Naive thymus-derived CD4-positive, alpha-beta T cell (primary cell): ENCODE measurements at regions not wholly inside any gene's neighbourhood (a gene's known extent, or its start where the extent isn't known, plus 50 kb on each side); places are given as distances from the start of the nearest gene placed in this dataset.

Experiments used
- ATAC-seq: fragments of 150-1000 bp; cut with Tn5 transposase; 2 replicates; pipeline ENCODE4 v1.10.0; 2021; ENCODE audit warnings: mild to moderate bottlenecking, moderate library complexity
- CTCF ChIA-PET: fragments of 350-600 bp; sonication (Branson Sonifier 250); formaldehyde crosslinking; loops from one replicate; lab custom pipeline; 2021; ENCODE audit warnings: antibody characterized with exemption; lab: Charles Lee
- POLR2A ChIA-PET: fragments of 350-600 bp; sonication (Branson Sonifier 250); formaldehyde crosslinking; loops from one replicate; lab custom pipeline; 2021; ENCODE audit warnings: antibody characterized with exemption, inconsistent platforms; lab: Charles Lee
- DNase-seq, 9 donors: peaks; one replicate each; pipeline versions ENCODE4 v3.0.0 to v3.0.0-alpha.2; 2020 to 2022; ENCODE audit warnings: mixed read lengths in 1 of 9
- H3K27ac ChIP-seq: one replicate; pipeline ENCODE4 v1.7.0; 2013; ENCODE audit warnings: mild to moderate bottlenecking, low read depth, low read length, moderate library complexity
- H3K27me3 ChIP-seq, 2 donors: one replicate each; pipeline ENCODE4 v1.7.0; 2013; ENCODE audit warnings: low read length in 2 of 2, mild to moderate bottlenecking in 2 of 2, moderate library complexity in 2 of 2; ENCODE audit not compliant: control insufficient read depth in 2 of 2, insufficient read depth in 2 of 2
- H3K36me3 ChIP-seq, 3 experiments: 1 replicate in 2 of 3; 2 replicates in 1 of 3; pipeline ENCODE4 v1.7.0; 2013; ENCODE audit warnings: low read length in 3 of 3, mild to moderate bottlenecking in 3 of 3, moderate library complexity in 1 of 3; ENCODE audit not compliant: insufficient read depth in 3 of 3, control insufficient read depth in 2 of 3
- H3K4me1 ChIP-seq, 2 donors: one replicate each; pipeline ENCODE4 v1.7.0; 2013; ENCODE audit warnings: low read length in 2 of 2, mild to moderate bottlenecking in 2 of 2, moderate library complexity in 1 of 2; ENCODE audit not compliant: control insufficient read depth in 2 of 2, insufficient read depth in 2 of 2
- H3K4me3 ChIP-seq: 2 replicates; pipeline ENCODE4 v1.7.0; 2013; ENCODE audit warnings: mild to moderate bottlenecking, low read length
- H3K9me3 ChIP-seq, 3 experiments: 1 replicate in 2 of 3; 2 replicates in 1 of 3; pipeline ENCODE4 v1.7.0; 2013; ENCODE audit warnings: low read length in 3 of 3; ENCODE audit not compliant: control insufficient read depth in 2 of 3
- H3K27ac Mint-ChIP-seq, 9 donors: one replicate each; pipeline ENCODE4 v1.8.0; 2020 to 2022; ENCODE audit warnings: mixed read lengths in 9 of 9, mild to moderate bottlenecking in 8 of 9, moderate library complexity in 5 of 9, inconsistent platforms in 2 of 9
- H3K27me3 Mint-ChIP-seq, 5 donors: one replicate each; pipeline ENCODE4 v1.8.0; 2021 to 2022; ENCODE audit warnings: mixed read lengths in 5 of 5, mild to moderate bottlenecking in 1 of 5
- H3K36me3 Mint-ChIP-seq, 5 donors: one replicate each; pipeline ENCODE4 v1.8.0; 2020 to 2022; ENCODE audit warnings: mixed read lengths in 5 of 5, mild to moderate bottlenecking in 3 of 5, inconsistent platforms in 1 of 5
- H3K4me1 Mint-ChIP-seq, 7 donors: one replicate each; pipeline ENCODE4 v1.8.0; 2020 to 2022; ENCODE audit warnings: mixed read lengths in 7 of 7, mild to moderate bottlenecking in 3 of 7, inconsistent platforms in 1 of 7
- H3K4me3 Mint-ChIP-seq, 10 donors: one replicate each; pipeline ENCODE4 v1.8.0; 2020 to 2022; ENCODE audit warnings: mild to moderate bottlenecking in 10 of 10, mixed read lengths in 10 of 10, moderate library complexity in 6 of 10, inconsistent platforms in 2 of 10
- H3K9me3 Mint-ChIP-seq, 11 donors: one replicate each; pipeline ENCODE4 v1.8.0; 2020 to 2022; ENCODE audit warnings: mixed read lengths in 11 of 11, mild to moderate bottlenecking in 4 of 11, inconsistent platforms in 1 of 11, moderate library complexity in 1 of 11
- intact Hi-C, 2 donors: fragments of 100-400 bp; cut with micrococcal nuclease; formaldehyde crosslinking; loops; one replicate each; pipeline ENCODE4 v1.15.1; 2023

- ChIA-PET CTCF (no interaction called here), POLR2A (no interaction called here)
- H3K9me3 Mint-ChIP-seq = peaks cover 0 to under 1% (median 0%) of the 10 kb centered on the region in 11 donors
- no peaks in the 10 kb centered on the region for H3K36me3 ChIP-seq
- no peak overlapping the region for H3K27ac Mint-ChIP-seq
- H3K27ac ChIP-seq = no peak overlapping the region
- peaks cover 0 to 22% (median 8%) of the 10 kb centered on the region in 5 donors for H3K27me3 Mint-ChIP-seq
- H3K4me3 Mint-ChIP-seq = no peak overlapping the region
- intact Hi-C loops = no loop called here
- H3K27me3 ChIP-seq = no peaks in the 10 kb centered on the region
- H3K4me1 Mint-ChIP-seq = no peaks in the 10 kb centered on the region
- no peak for DNase-seq
- H3K4me3 ChIP-seq = no peak overlapping the region
- ATAC-seq = no peak
- H3K9me3 ChIP-seq = no peaks in the 10 kb centered on the region
- H3K4me1 ChIP-seq = no peaks in the 10 kb centered on the region
- no peaks in the 10 kb centered on the region for H3K36me3 Mint-ChIP-seq
Observed at GRCh38 chr2:22907330-22907729, 477.6 kb upstream of the KLHL29 start.

DNA sequence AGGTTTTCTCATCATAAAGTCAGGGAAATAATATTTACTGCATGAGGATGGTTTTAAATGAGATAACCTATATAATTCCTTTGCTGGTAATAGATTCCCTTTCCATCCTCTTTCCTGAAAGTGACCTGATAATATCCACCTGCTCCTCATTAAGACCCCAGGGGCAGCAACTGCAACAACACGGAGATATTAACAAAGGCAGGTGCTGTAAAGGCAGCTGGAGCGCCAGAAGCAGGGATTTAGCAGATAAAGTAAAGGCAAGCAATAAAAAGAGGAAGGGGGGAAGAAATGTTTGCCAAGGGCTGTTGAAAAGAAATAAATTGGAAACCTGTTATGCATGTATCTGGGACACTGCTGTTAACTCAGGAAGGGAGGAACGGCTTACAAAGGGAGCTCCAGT is 472.6 kb upstream of the KLHL29 start:
- Histone ChIP-seq H3K4me1 (no peaks in the 10 kb centered on the region), H3K36me3 (no peaks in the 10 kb centered on the region), H3K27ac (no peak overlapping the region), H3K9me3 (no peaks in the 10 kb centered on the region), H3K4me3 (no peak overlapping the region), H3K27me3 (no peaks in the 10 kb centered on the region)
- Mint-ChIP-seq H3K4me3 (no peak overlapping the region), H3K27me3 (peaks cover 0 to 21% (median 9%) of the 10 kb centered on the region in 5 donors), H3K4me1 (no peaks in the 10 kb centered on the region), H3K36me3 (no peaks in the 10 kb centered on the region), H3K9me3 (peaks cover 0 to 8% (median 0%) of the 10 kb centered on the region in 11 donors), H3K27ac (no peak overlapping the region)
- ChIA-PET CTCF (no interaction called here), POLR2A (no interaction called here)
- no peak for ATAC-seq
- DNase-seq = no peak
- intact Hi-C loops = no loop called here

GRCh38 chr2:22929998-22930397 is 455.0 kb upstream of the KLHL29 start:
- H3K27ac ChIP-seq = no peak overlapping the region
- peaks cover 0 to 9% (median 0%) of the 10 kb centered on the region in 11 donors for H3K9me3 Mint-ChIP-seq
- H3K4me3 Mint-ChIP-seq = no peak overlapping the region
- ATAC-seq (no peak), DNase-seq (no peak)
- no peak overlapping the region for H3K27ac Mint-ChIP-seq
- H3K27me3 ChIP-seq = no peaks in the 10 kb centered on the region
- H3K4me3 ChIP-seq = no peak overlapping the region
- H3K27me3 Mint-ChIP-seq = peaks cover 0 to 35% (median 20%) of the 10 kb centered on the region in 5 donors
- no peaks in the 10 kb centered on the region for H3K9me3 ChIP-seq
- ChIA-PET POLR2A (no interaction called here), CTCF (no interaction called here)
- H3K4me1 ChIP-seq = no peaks in the 10 kb centered on the region
- no peaks in the 10 kb centered on the region for H3K4me1 Mint-ChIP-seq
- no peaks in the 10 kb centered on the region for H3K36me3 ChIP-seq
- H3K36me3 Mint-ChIP-seq = peaks cover 0 to 4% (median 0%) of the 10 kb centered on the region in 5 donors
- intact Hi-C loops = no loop called here

GRCh38 chr2:22930781-22931180 is 454.2 kb upstream of the KLHL29 start:
- CTCF ChIA-PET = no interaction called here
- H3K36me3 Mint-ChIP-seq = peaks cover 0 to 4% (median 0%) of the 10 kb centered on the region in 5 donors
- no peaks in the 10 kb centered on the region for H3K4me1 Mint-ChIP-seq
- ATAC-seq (no peak), DNase-seq (no peak)
- Histone ChIP-seq H3K27me3 (no peaks in the 10 kb centered on the region), H3K36me3 (no peaks in the 10 kb centered on the region), H3K9me3 (no peaks in the 10 kb centered on the region), H3K4me1 (no peaks in the 10 kb centered on the region), H3K4me3 (no peak overlapping the region), H3K27ac (no peak overlapping the region)
- no peak overlapping the region for H3K27ac Mint-ChIP-seq
- intact Hi-C loops = no loop called here
- no peak overlapping the region for H3K4me3 Mint-ChIP-seq
- H3K27me3 Mint-ChIP-seq = peaks cover 0 to 30% (median 16%) of the 10 kb centered on the region in 5 donors
- POLR2A ChIA-PET = no interaction called here
- peaks cover 0 to 7% (median 0%) of the 10 kb centered on the region in 11 donors for H3K9me3 Mint-ChIP-seq

DNA sequence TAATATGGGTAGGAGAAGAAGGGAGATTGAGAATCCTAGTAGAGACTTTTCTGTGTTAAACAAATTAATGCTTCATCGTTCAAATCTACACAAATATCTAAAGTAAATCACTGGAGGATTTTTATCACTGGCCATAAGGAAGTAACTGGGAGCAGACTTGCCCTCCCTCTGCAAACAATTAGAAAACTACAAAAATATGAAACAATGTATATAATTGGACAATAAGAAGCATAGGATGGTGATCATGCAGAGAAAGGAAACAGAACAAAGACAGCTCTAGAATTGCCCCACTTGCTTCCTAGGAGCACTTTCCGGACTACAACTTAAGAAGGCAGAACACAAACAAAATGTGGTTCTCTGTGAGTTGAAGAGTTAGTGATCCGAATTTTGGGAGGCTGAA is 452.7 kb upstream of the KLHL29 start:
- Mint-ChIP-seq H3K4me3 (no peak overlapping the region), H3K4me1 (no peaks in the 10 kb centered on the region), H3K27ac (no peak overlapping the region), H3K27me3 (peaks cover 0 to 26% (median 12%) of the 10 kb centered on the region in 5 donors), H3K36me3 (peaks cover 0 to 4% (median 0%) of the 10 kb centered on the region in 5 donors), H3K9me3 (peaks cover 0 to 7% (median 0%) of the 10 kb centered on the region in 11 donors)
- H3K4me1 ChIP-seq = no peaks in the 10 kb centered on the region
- ChIA-PET POLR2A (no interaction called here), CTCF (no interaction called here)
- intact Hi-C loops = no loop called here
- H3K4me3 ChIP-seq = no peak overlapping the region
- no peak overlapping the region for H3K27ac ChIP-seq
- no peaks in the 10 kb centered on the region for H3K9me3 ChIP-seq
- DNase-seq (no peak), ATAC-seq (no peak)
- H3K27me3 ChIP-seq = no peaks in the 10 kb centered on the region
- no peaks in the 10 kb centered on the region for H3K36me3 ChIP-seq

- Mint-ChIP-seq H3K27me3 (peaks cover 0 to 26% (median 6%) of the 10 kb centered on the region in 5 donors), H3K4me1 (no peaks in the 10 kb centered on the region), H3K9me3 (peaks cover 0 to 4% (median 0%) of the 10 kb centered on the region in 11 donors), H3K27ac (no peak overlapping the region), H3K4me3 (no peak overlapping the region), H3K36me3 (peaks cover 0 to 4% (median 0%) of the 10 kb centered on the region in 5 donors)
- Histone ChIP-seq H3K4me3 (no peak overlapping the region), H3K36me3 (no peaks in the 10 kb centered on the region), H3K9me3 (no peaks in the 10 kb centered on the region), H3K4me1 (no peaks in the 10 kb centered on the region), H3K27me3 (no peaks in the 10 kb centered on the region), H3K27ac (no peak overlapping the region)
- no peak for DNase-seq
- no peak for ATAC-seq
- ChIA-PET CTCF (no interaction called here), POLR2A (no interaction called here)
- intact Hi-C loops = no loop called here
Observed at GRCh38 chr2:22934747-22935146, 450.2 kb upstream of the KLHL29 start.

DNA sequence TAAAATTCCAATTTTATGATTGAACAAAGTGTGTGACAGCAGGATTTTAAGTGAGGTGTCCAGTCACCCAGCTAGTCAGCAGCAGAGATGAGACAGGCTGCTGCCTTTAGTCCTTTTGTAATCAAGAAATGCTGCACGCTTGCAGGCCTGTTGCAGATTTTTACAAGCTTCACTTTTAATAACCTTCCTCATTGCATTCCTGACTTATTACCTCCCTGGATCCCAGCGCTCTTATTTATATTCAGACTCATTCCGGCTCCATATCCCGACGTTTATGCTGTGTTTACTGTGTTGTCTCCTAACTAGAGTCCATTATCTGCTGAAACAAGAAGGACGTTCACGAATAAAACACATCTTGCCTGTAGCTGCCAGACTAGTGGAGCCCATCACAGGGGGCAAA is 442.5 kb upstream of the KLHL29 start:
- H3K36me3 Mint-ChIP-seq = no peaks in the 10 kb centered on the region
- H3K4me3 Mint-ChIP-seq = no peak overlapping the region
- ATAC-seq = no peak
- POLR2A ChIA-PET = no interaction called here
- H3K27ac ChIP-seq = no peak overlapping the region
- no peaks in the 10 kb centered on the region for H3K9me3 ChIP-seq
- H3K4me3 ChIP-seq = no peak overlapping the region
- intact Hi-C loops = no loop called here
- H3K4me1 Mint-ChIP-seq = no peaks in the 10 kb centered on the region
- H3K27me3 Mint-ChIP-seq = peaks cover 0 to 4% (median 0%) of the 10 kb centered on the region in 5 donors
- H3K4me1 ChIP-seq = no peaks in the 10 kb centered on the region
- H3K27ac Mint-ChIP-seq = no peak overlapping the region
- H3K36me3 ChIP-seq = no peaks in the 10 kb centered on the region
- no peaks in the 10 kb centered on the region for H3K9me3 Mint-ChIP-seq
- DNase-seq = no peak
- H3K27me3 ChIP-seq = no peaks in the 10 kb centered on the region
- CTCF ChIA-PET = no interaction called here
